ENCODE measurements at regions not wholly inside any gene's neighbourhood (a gene's known extent, or its start where the extent isn't known, plus 50 kb on each side); places are given as distances from the start of the nearest gene placed in this dataset.

DNA sequence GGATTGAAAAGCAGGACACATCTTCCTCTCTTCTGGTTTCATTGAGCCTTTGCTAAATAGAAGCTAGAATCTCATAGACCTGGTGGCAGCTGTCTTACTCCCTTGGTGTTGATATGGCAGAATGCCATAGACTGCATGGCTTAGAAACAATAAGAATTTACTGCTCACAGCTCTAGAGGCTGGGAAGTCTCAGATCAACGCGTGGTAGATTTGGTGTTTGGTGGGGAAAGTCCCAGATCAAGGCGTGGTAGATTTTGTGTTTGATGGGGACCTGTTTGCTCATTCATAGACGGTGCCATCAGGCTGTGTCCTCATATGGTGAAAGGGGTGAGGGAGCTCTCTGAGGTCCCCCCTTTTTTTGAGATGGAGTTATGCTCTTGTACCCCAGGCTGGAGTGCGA, 57.6 kb upstream of the PPP2R3B start:
- TF ChIP-seq GABPA (IDR thresholded peaks at IDR 0.05; ENCODE audit: low read depth) (no peak), EZH2phosphoT487 (IDR thresholded peaks at IDR 0.05; ENCODE audit: borderline replicate concordance, low read depth) (no peak), RAD21 (IDR thresholded peaks at IDR 0.05; ENCODE audit: low read length) (no peak), EP300 (IDR thresholded peaks at IDR 0.05; ENCODE audit: borderline replicate concordance in 1 of 2, low read depth in 1 of 2, low read length in 1 of 2) (no peak), GATA2 (CRISPR knock-in tag; IDR thresholded peaks at IDR 0.05) (no peak), CHD2 (IDR thresholded peaks at IDR 0.05; ENCODE audit: low read length, partially characterized antibody) (no peak), YY1 (IDR thresholded peaks at IDR 0.05; ENCODE audit: low read depth) (no peak), POLR2AphosphoS5 (IDR thresholded peaks at IDR 0.05; ENCODE audit: low read depth, low read length) (no peak), TAF1 (IDR thresholded peaks at IDR 0.05; ENCODE audit: borderline replicate concordance, low read depth, low read length) (no peak)
- TF ChIP-seq, protein P1, sequence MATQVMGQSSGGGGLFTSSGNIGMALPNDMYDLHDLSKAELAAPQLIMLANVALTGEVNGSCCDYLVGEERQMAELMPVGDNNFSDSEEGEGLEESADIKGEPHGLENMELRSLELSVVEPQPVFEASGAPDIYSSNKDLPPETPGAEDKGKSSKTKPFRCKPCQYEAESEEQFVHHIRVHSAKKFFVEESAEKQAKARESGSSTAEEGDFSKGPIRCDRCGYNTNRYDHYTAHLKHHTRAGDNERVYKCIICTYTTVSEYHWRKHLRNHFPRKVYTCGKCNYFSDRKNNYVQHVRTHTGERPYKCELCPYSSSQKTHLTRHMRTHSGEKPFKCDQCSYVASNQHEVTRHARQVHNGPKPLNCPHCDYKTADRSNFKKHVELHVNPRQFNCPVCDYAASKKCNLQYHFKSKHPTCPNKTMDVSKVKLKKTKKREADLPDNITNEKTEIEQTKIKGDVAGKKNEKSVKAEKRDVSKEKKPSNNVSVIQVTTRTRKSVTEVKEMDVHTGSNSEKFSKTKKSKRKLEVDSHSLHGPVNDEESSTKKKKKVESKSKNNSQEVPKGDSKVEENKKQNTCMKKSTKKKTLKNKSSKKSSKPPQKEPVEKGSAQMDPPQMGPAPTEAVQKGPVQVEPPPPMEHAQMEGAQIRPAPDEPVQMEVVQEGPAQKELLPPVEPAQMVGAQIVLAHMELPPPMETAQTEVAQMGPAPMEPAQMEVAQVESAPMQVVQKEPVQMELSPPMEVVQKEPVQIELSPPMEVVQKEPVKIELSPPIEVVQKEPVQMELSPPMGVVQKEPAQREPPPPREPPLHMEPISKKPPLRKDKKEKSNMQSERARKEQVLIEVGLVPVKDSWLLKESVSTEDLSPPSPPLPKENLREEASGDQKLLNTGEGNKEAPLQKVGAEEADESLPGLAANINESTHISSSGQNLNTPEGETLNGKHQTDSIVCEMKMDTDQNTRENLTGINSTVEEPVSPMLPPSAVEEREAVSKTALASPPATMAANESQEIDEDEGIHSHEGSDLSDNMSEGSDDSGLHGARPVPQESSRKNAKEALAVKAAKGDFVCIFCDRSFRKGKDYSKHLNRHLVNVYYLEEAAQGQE (IDR thresholded peaks at IDR 0.05; ENCODE audit: low read depth, low read length) = no peak
- TF ChIP-seq, protein P2, sequence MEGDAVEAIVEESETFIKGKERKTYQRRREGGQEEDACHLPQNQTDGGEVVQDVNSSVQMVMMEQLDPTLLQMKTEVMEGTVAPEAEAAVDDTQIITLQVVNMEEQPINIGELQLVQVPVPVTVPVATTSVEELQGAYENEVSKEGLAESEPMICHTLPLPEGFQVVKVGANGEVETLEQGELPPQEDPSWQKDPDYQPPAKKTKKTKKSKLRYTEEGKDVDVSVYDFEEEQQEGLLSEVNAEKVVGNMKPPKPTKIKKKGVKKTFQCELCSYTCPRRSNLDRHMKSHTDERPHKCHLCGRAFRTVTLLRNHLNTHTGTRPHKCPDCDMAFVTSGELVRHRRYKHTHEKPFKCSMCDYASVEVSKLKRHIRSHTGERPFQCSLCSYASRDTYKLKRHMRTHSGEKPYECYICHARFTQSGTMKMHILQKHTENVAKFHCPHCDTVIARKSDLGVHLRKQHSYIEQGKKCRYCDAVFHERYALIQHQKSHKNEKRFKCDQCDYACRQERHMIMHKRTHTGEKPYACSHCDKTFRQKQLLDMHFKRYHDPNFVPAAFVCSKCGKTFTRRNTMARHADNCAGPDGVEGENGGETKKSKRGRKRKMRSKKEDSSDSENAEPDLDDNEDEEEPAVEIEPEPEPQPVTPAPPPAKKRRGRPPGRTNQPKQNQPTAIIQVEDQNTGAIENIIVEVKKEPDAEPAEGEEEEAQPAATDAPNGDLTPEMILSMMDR (IDR thresholded peaks at IDR 0.05) = no peak
- TF ChIP-seq, protein P3, sequence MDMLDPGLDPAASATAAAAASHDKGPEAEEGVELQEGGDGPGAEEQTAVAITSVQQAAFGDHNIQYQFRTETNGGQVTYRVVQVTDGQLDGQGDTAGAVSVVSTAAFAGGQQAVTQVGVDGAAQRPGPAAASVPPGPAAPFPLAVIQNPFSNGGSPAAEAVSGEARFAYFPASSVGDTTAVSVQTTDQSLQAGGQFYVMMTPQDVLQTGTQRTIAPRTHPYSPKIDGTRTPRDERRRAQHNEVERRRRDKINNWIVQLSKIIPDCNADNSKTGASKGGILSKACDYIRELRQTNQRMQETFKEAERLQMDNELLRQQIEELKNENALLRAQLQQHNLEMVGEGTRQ (IDR thresholded peaks at IDR 0.05; ENCODE audit: borderline replicate concordance, low read depth, low read length) = no peak
